ENCODE measurements at regions not wholly inside any gene's neighbourhood (a gene's known extent, or its start where the extent isn't known, plus 50 kb on each side); places are given as distances from the start of the nearest gene placed in this dataset.

GRCh38 chr2:41728788-41729338, 319.0 kb upstream of the PKDCC start:
- DNase-seq (ENCODE audit: low spot score in 2 of 2): no peak
- ATAC-seq: no peak
- Mint-ChIP-seq H3K36me3 (no peaks in the 10 kb centered on the region), H3K27ac (no peak overlapping the region), H3K9me3 (no peaks in the 10 kb centered on the region)

- DNase-seq (ENCODE audit: low spot score in 2 of 2) (no peak), ATAC-seq (no peak)
- H3K27ac Mint-ChIP-seq: no peak overlapping the region
- H3K36me3 Mint-ChIP-seq: no peaks in the 10 kb centered on the region
- H3K9me3 Mint-ChIP-seq: no peaks in the 10 kb centered on the region
These were observed 317.9 kb upstream of the PKDCC start for GRCh38 chr2:41729800-41730364.

GRCh38 chr2:41735006-41735405, 312.8 kb upstream of the PKDCC start:
- DNase-seq (ENCODE audit: low spot score in 2 of 2) (no peak), ATAC-seq (no peak)
- Mint-ChIP-seq H3K27ac (no peak overlapping the region), H3K9me3 (peaks cover 0 to 4% of the 10 kb centered on the region in 2 donors), H3K36me3 (no peaks in the 10 kb centered on the region)

DNA sequence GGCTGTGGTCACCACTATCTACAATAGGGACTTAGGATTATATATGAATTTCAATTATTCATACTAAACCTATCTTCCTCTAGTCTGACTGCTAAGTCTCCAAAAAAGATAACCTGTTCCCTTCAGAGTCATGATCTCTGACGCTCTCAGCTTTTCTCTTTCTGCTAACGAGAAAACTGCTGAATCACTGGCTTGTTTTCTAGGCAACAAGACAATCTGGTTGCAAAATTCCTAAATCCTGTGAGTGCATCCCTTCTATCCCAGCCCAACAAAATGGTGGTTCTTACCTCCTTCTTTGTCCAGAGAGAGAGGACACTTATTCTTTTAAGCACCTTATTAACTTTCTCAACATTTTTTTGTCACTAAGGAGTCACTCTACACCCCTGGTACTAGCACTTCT, 312.3 kb upstream of the PKDCC start:
- ATAC-seq: no peak
- Mint-ChIP-seq H3K27ac (no peak overlapping the region), H3K9me3 (peaks cover 0 to 4% of the 10 kb centered on the region in 2 donors), H3K36me3 (no peaks in the 10 kb centered on the region)
- no peak for DNase-seq (ENCODE audit: low spot score in 2 of 2)

DNA sequence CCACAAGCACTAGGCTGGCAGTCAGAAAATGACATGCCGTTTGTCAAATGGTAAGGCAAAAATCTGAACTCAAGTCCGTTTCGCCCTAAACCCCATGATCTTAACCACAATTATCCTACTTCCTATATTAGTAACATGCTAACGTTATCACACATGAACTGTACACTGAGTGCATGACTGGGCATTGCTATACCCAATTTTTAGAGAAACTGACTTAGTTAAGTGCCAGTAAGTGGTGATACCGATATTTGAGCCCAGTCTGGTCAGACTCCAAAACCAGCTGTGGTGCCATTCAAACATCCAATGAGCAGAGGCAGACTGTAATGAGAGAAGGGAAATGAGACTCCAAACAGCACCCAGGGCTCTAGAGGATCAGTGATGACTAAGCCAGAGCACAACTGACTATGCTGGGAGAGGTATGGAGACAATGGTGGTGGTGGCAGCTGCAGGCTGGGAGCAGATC, 311.7 kb upstream of the PKDCC start:
- peaks cover 0 to 4% of the 10 kb centered on the region in 2 donors for H3K9me3 Mint-ChIP-seq
- H3K27ac Mint-ChIP-seq: no peak overlapping the region
- ATAC-seq (peak; percentile 76 to 81), DNase-seq (ENCODE audit: low spot score in 2 of 2) (no peak)
- H3K36me3 Mint-ChIP-seq: no peaks in the 10 kb centered on the region

- no peaks in the 10 kb centered on the region for H3K36me3 Mint-ChIP-seq
- DNase-seq (ENCODE audit: low spot score in 2 of 2) (no peak), ATAC-seq (no peak)
These were observed 311.2 kb upstream of the PKDCC start for GRCh38 chr2:41736586-41736985.

GRCh38 chr2:41737888-41738287, 309.9 kb upstream of the PKDCC start:
- ATAC-seq: no peak
- no peaks in the 10 kb centered on the region for H3K36me3 Mint-ChIP-seq
- peaks cover 0 to 4% of the 10 kb centered on the region in 2 donors for H3K9me3 Mint-ChIP-seq
- DNase-seq (ENCODE audit: low spot score in 2 of 2): no peak
- no peak overlapping the region for H3K27ac Mint-ChIP-seq

More at GRCh38 chr2:41736586-41736985, 311.2 kb upstream of the PKDCC start:
- Mint-ChIP-seq H3K27ac (no peak overlapping the region), H3K9me3 (peaks cover 0 to 4% of the 10 kb centered on the region in 2 donors)

GRCh38 chr2:41741951-41742595, 305.7 kb upstream of the PKDCC start:
- ATAC-seq (no peak), DNase-seq (ENCODE audit: low spot score in 2 of 2) (no peak)
- H3K27ac Mint-ChIP-seq: no peak overlapping the region
- H3K36me3 Mint-ChIP-seq: no peaks in the 10 kb centered on the region
- peaks cover 0 to 4% of the 10 kb centered on the region in 2 donors for H3K9me3 Mint-ChIP-seq

DNA sequence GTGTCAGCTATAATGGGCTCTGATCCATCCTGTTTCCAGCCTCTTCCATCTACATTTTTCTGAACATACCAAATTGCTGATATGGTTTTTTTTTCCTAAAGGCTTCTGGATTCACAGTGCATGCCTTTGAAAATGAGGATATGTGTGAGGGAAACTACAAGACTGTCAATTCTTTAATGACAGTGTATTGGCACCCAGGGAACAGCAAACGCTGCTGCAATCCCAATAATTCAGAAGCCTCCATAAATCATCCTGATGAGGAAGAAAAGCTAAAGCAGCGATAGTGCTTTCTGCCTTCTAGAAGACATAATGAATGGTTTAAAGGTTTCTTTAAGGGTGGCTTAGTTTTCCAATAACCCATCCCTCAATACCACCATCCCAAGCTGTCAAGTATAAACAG, 304.5 kb upstream of the PKDCC start:
- no peak for ATAC-seq
- peaks cover 0 to 2% of the 10 kb centered on the region in 2 donors for H3K9me3 Mint-ChIP-seq
- H3K36me3 Mint-ChIP-seq: no peaks in the 10 kb centered on the region
- H3K27ac Mint-ChIP-seq: no peak overlapping the region
- DNase-seq (ENCODE audit: low spot score in 2 of 2): no peak

- ATAC-seq: no peak
- Mint-ChIP-seq H3K27ac (no peak overlapping the region), H3K36me3 (no peaks in the 10 kb centered on the region), H3K9me3 (no peaks in the 10 kb centered on the region)
- DNase-seq (ENCODE audit: low spot score in 2 of 2): no peak
These were observed 297.0 kb upstream of the PKDCC start for GRCh38 chr2:41750829-41751228.

- H3K9me3 Mint-ChIP-seq: no peaks in the 10 kb centered on the region
- ATAC-seq: no peak
These were observed 287.9 kb upstream of the PKDCC start for GRCh38 chr2:41759880-41760279.

GRCh38 chr2:41763141-41763540, 284.7 kb upstream of the PKDCC start:
- no peaks in the 10 kb centered on the region for H3K9me3 Mint-ChIP-seq
- ATAC-seq (no peak), DNase-seq (ENCODE audit: low spot score in 2 of 2) (no peak)
- no peaks in the 10 kb centered on the region for H3K36me3 Mint-ChIP-seq
- H3K27ac Mint-ChIP-seq: no peak overlapping the region

More at GRCh38 chr2:41759880-41760279, 287.9 kb upstream of the PKDCC start:
- Mint-ChIP-seq H3K36me3 (no peaks in the 10 kb centered on the region), H3K27ac (no peak overlapping the region)
- DNase-seq (ENCODE audit: low spot score in 2 of 2): no peak

- H3K9me3 Mint-ChIP-seq: no peaks in the 10 kb centered on the region
- DNase-seq (ENCODE audit: low spot score in 2 of 2) (no peak), ATAC-seq (no peak)
- H3K27ac Mint-ChIP-seq: no peak overlapping the region
- H3K36me3 Mint-ChIP-seq: no peaks in the 10 kb centered on the region
These were observed 283.7 kb upstream of the PKDCC start for GRCh38 chr2:41764131-41764530.

DNA sequence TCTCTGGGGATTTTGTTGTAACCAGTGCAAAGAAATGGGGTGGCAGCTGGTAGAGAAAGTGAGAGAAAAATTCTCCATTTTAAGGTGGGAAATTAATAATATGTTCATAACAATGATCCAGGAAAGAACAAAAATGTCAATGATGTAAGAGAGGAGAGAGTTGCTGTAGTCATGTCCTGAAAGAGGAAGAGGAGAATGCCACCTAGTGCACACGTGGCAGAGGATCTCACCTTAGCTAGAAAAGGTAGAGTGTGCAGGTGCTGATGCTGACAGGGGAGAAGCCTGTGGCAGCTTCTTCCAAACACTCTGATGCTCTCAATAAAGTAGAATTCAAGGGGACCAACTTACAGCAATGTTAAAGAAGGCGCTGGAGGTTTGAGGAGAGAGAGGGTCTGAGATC, 282.9 kb upstream of the PKDCC start:
- DNase-seq (ENCODE audit: low spot score in 2 of 2) (no peak), ATAC-seq (no peak)
- no peaks in the 10 kb centered on the region for H3K36me3 Mint-ChIP-seq
- no peaks in the 10 kb centered on the region for H3K9me3 Mint-ChIP-seq
- H3K27ac Mint-ChIP-seq: no peak overlapping the region

GRCh38 chr2:41768310-41768709, 279.5 kb upstream of the PKDCC start:
- no peaks in the 10 kb centered on the region for H3K9me3 Mint-ChIP-seq
- DNase-seq (ENCODE audit: low spot score in 2 of 2) (no peak), ATAC-seq (no peak)
- no peaks in the 10 kb centered on the region for H3K36me3 Mint-ChIP-seq
- no peak overlapping the region for H3K27ac Mint-ChIP-seq

DNA sequence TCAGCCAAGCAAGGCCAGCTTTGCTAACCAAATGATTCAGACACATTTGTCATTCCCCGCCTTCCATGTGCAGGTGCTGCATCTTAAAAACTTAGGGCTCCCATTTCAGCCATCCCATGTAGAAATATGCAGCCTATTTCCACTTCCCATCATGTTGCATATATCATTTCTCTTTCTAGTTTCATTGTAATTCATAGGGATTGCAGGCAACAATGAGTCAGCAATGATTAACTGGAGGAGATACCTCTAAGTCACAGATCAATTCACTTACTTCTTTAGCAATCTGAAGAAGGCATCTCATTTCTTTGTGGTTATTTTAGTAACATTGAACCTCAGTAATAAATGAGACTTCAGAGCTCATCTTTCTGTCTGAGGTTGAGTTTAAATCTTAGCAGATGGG, 276.1 kb upstream of the PKDCC start:
- no peak overlapping the region for H3K27ac Mint-ChIP-seq
- H3K36me3 Mint-ChIP-seq: no peaks in the 10 kb centered on the region
- no peak for DNase-seq (ENCODE audit: low spot score in 2 of 2)
- no peak for ATAC-seq
- no peaks in the 10 kb centered on the region for H3K9me3 Mint-ChIP-seq

DNA sequence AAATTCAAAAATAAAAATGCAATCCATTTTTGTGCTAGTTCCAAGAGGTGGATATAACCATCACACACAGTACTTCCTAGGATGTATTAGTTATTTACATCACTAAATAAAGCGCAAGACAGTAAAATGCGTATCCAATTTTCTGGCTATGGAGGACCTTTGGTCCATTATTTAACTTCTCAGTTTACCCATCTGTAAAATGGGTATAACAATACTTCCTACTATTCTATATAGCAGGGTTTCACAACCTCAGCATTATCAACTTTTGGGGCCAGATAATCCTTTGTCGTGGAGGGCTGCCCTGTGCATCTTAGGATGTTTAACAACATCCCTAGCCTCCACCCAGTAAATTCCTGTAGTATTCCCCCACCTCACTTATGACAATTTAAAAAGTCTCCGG, 275.1 kb upstream of the PKDCC start:
- no peak for ATAC-seq
- H3K9me3 Mint-ChIP-seq: no peaks in the 10 kb centered on the region
- no peaks in the 10 kb centered on the region for H3K36me3 Mint-ChIP-seq
- DNase-seq (ENCODE audit: low spot score in 2 of 2): no peak
- H3K27ac Mint-ChIP-seq: no peak overlapping the region

GRCh38 chr2:41774011-41774605, 273.7 kb upstream of the PKDCC start:
- H3K36me3 Mint-ChIP-seq: no peaks in the 10 kb centered on the region
- H3K27ac Mint-ChIP-seq: no peak overlapping the region
- no peak for DNase-seq (ENCODE audit: low spot score in 2 of 2)
- H3K9me3 Mint-ChIP-seq: no peaks in the 10 kb centered on the region
- ATAC-seq: no peak
